GM12878 (cell line): ENCODE measurements at regions not wholly inside any gene's neighbourhood (a gene's known extent, or its start where the extent isn't known, plus 50 kb on each side); places are given as distances from the start of the nearest gene placed in this dataset.

Experiments
- BRCA1 ChIP-seq: IDR thresholded peaks from 2 replicates; pipeline ENCODE4 v1.6.1; 2011; ENCODE audit warnings: low read depth, low read length, improper control_type of control experiment
- CHD1 ChIP-seq: IDR thresholded peaks from 2 replicates; pipeline ENCODE4 v1.6.1; 2012; ENCODE audit warnings: low read depth, low read length, improper control_type of control experiment
- GATAD2B ChIP-seq: fragments of 450-650 bp; conservative IDR thresholded peaks from 2 replicates; pipeline ENCODE4 v1.6.1; 2017; ENCODE audit warnings: low read depth, mild to moderate bottlenecking, moderate library complexity
- HDAC6 ChIP-seq: fragments of 200-600 bp; sonication (generic); IDR thresholded peaks from one replicate; pipeline ENCODE4 v1.8.0; 2017; ENCODE audit warnings: antibody characterized with exemption; ENCODE audit not compliant: unreplicated experiment
- RAD21 ChIP-seq: IDR thresholded peaks from 2 replicates; pipeline ENCODE4 v1.6.1; 2011; ENCODE audit warnings: mild to moderate bottlenecking, low read depth, low read length, moderate library complexity; ENCODE audit not compliant: insufficient read depth
- RAD51 ChIP-seq: fragments of 450-650 bp; IDR thresholded peaks from 2 replicates; pipeline ENCODE4 v1.6.1; 2016; ENCODE audit warnings: moderate library complexity, mild to moderate bottlenecking, inconsistent platforms
- RBBP5 ChIP-seq: fragments of 200-600 bp; sonication (generic); conservative IDR thresholded peaks from 2 replicates; pipeline ENCODE4 v1.6.1; 2016
- TAF1 ChIP-seq: IDR thresholded peaks from 2 replicates; pipeline ENCODE4 v1.6.1; 2011; ENCODE audit warnings: mild to moderate bottlenecking, low read depth, low read length, borderline replicate concordance
- ZNF274 ChIP-seq: IDR thresholded peaks from one replicate; pipeline ENCODE4 v1.8.0; 2011; ENCODE audit not compliant: insufficient read length, insufficient read depth
- TF ChIP-seq, protein P1 (sequence below), 3 experiments: IDR thresholded peaks in 2 of 3; conservative IDR thresholded peaks in 1 of 3; 2 replicates each; pipeline ENCODE4 v1.5.1; 2011; ENCODE audit warnings: low read depth in 3 of 3, low read length in 3 of 3, mild to moderate bottlenecking in 3 of 3, control low read depth in 2 of 3, moderate library complexity in 2 of 3, inconsistent platforms in 1 of 3, mixed read lengths in 1 of 3; ENCODE audit not compliant: control insufficient read depth in 2 of 3, insufficient read depth in 1 of 3; ENCODE audit errors: extremely low read depth in 1 of 3

- no peak for TF ChIP-seq RAD21
- TF ChIP-seq RAD51, result no peak
- TF ChIP-seq, protein P1, sequence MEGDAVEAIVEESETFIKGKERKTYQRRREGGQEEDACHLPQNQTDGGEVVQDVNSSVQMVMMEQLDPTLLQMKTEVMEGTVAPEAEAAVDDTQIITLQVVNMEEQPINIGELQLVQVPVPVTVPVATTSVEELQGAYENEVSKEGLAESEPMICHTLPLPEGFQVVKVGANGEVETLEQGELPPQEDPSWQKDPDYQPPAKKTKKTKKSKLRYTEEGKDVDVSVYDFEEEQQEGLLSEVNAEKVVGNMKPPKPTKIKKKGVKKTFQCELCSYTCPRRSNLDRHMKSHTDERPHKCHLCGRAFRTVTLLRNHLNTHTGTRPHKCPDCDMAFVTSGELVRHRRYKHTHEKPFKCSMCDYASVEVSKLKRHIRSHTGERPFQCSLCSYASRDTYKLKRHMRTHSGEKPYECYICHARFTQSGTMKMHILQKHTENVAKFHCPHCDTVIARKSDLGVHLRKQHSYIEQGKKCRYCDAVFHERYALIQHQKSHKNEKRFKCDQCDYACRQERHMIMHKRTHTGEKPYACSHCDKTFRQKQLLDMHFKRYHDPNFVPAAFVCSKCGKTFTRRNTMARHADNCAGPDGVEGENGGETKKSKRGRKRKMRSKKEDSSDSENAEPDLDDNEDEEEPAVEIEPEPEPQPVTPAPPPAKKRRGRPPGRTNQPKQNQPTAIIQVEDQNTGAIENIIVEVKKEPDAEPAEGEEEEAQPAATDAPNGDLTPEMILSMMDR (IDR thresholded peaks at IDR 0.05 in 2 of 3, conservative IDR thresholded peaks at IDR 0.05 in 1 of 3; ENCODE audit: control insufficient read depth in 2 of 3, extremely low read depth in 1 of 3, insufficient read depth in 1 of 3, low read depth in 3 of 3, low read length in 3 of 3), result no peak
- no peak for TF ChIP-seq CHD1
- peak; percentile 77 for TF ChIP-seq GATAD2B
- TF ChIP-seq TAF1, result no peak
- no peak for TF ChIP-seq HDAC6
- no peak for TF ChIP-seq BRCA1
- no peak for TF ChIP-seq ZNF274
- no peak for TF ChIP-seq RBBP5
These were observed 83.3 kb downstream of the DDIT4L start for GRCh38 chr4:100106982-100107381.
